Astrocyte (in vitro differentiated cells and primary cell): ENCODE measurements at regions not wholly inside any gene's neighbourhood (a gene's known extent, or its start where the extent isn't known, plus 50 kb on each side); places are given as distances from the start of the nearest gene placed in this dataset.

ENCODE experiments used
- DNase-seq: peaks from one replicate; pipeline ENCODE4 v3.0.0-alpha.2; 2010; ENCODE audit warnings: low read depth
- FAIRE-seq: peaks from 2 replicates; lab custom pipeline; 2011; peaks lifted over from hg19 to GRCh38; lab: Jason Lieb, UNC
- H2AFZ ChIP-seq: 2 replicates; pipeline ENCODE4 v1.6.0; 2012; ENCODE audit warnings: low read depth, low read length, inconsistent platforms
- H3K27ac ChIP-seq: 2 replicates; pipeline ENCODE4 v1.5.1; 2011; ENCODE audit warnings: low read depth, low read length, inconsistent platforms
- H3K27me3 ChIP-seq: 2 replicates; pipeline ENCODE4 v1.6.0; 2011; ENCODE audit warnings: low read length, inconsistent platforms; ENCODE audit not compliant: insufficient read depth
- H3K36me3 ChIP-seq: 2 replicates; pipeline ENCODE4 v1.5.1; 2011; ENCODE audit warnings: low read length, inconsistent platforms; ENCODE audit not compliant: insufficient read depth
- H3K4me1 ChIP-seq: 2 replicates; pipeline ENCODE4 v1.5.1; 2011; ENCODE audit warnings: low read length, inconsistent platforms; ENCODE audit not compliant: insufficient read depth
- H3K4me2 ChIP-seq: 2 replicates; pipeline ENCODE4 v1.6.0; 2012; ENCODE audit warnings: low read length, inconsistent platforms
- H3K4me3 ChIP-seq: 2 replicates; pipeline ENCODE4 v1.5.1; 2011; ENCODE audit warnings: low read depth, mild to moderate bottlenecking, low read length, inconsistent platforms; ENCODE audit not compliant: insufficient read depth
- H3K79me2 ChIP-seq: 2 replicates; pipeline ENCODE4 v1.6.0; 2012; ENCODE audit warnings: mild to moderate bottlenecking, low read length, inconsistent platforms; ENCODE audit not compliant: insufficient read depth
- H3K9ac ChIP-seq: 2 replicates; pipeline ENCODE4 v1.6.0; 2012; ENCODE audit warnings: mild to moderate bottlenecking, low read length, inconsistent platforms
- H3K9me3 ChIP-seq: 2 replicates; pipeline ENCODE4 v1.5.1; 2012; ENCODE audit warnings: low read depth, mild to moderate bottlenecking, low read length, inconsistent platforms; ENCODE audit not compliant: insufficient read depth
- H4K20me1 ChIP-seq: 2 replicates; pipeline ENCODE4 v1.6.0; 2012; ENCODE audit warnings: low read length, inconsistent platforms; ENCODE audit not compliant: insufficient read depth
- H3K27ac Mint-ChIP-seq: one replicate; pipeline ENCODE4 v1.8.0; 2021; ENCODE audit warnings: mild to moderate bottlenecking, mixed read lengths; ENCODE audit not compliant: unreplicated experiment
- H3K27me3 Mint-ChIP-seq: one replicate; pipeline ENCODE4 v1.8.0; 2021; ENCODE audit warnings: low read depth, mixed read lengths; ENCODE audit not compliant: unreplicated experiment
- H3K36me3 Mint-ChIP-seq: one replicate; pipeline ENCODE4 v1.8.0; 2021; ENCODE audit warnings: low read depth, mixed read lengths; ENCODE audit not compliant: unreplicated experiment
- H3K4me1 Mint-ChIP-seq: one replicate; pipeline ENCODE4 v1.8.0; 2021; ENCODE audit warnings: low read depth, mixed read lengths; ENCODE audit not compliant: unreplicated experiment
- H3K4me3 Mint-ChIP-seq: one replicate; pipeline ENCODE4 v1.8.0; 2021; ENCODE audit warnings: mild to moderate bottlenecking, moderate library complexity, mixed read lengths; ENCODE audit not compliant: unreplicated experiment
- H3K9me3 Mint-ChIP-seq: one replicate; pipeline ENCODE4 v1.8.0; 2021; ENCODE audit warnings: mild to moderate bottlenecking, mixed read lengths; ENCODE audit not compliant: unreplicated experiment
- EZH2 ChIP-seq: IDR thresholded peaks from 2 replicates; pipeline ENCODE4 v1.6.1; 2012; ENCODE audit warnings: mild to moderate bottlenecking, low read length, inconsistent platforms; ENCODE audit not compliant: insufficient read depth
- TF ChIP-seq, protein P1 (sequence below): IDR thresholded peaks from 2 replicates; pipeline ENCODE4 v1.5.1; 2011; ENCODE audit warnings: low read depth, mild to moderate bottlenecking, inconsistent platforms, low read length, moderate library complexity; ENCODE audit not compliant: insufficient read depth

DNA sequence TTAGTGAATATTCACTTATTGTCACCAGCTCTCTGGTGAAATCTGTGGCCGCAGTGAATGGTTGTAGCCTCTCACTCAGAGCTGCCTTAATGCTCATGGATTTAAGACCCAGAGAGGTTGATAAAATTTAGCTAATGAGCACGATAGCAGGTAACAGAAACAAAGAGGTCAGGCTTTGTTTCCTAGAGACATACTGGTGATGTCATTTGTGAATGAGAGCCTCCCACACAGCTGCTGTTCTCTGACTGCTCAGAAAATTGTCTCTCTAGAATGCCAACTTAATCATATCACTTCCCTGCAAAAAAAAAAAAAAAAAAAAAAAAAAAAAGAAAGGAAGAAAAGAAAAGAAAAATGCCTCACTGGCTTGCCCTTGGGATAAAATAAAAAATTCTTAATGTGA is 411.7 kb upstream of the MYT1L start:
- H3K27ac Mint-ChIP-seq: peak overlapping the region; percentile 70

GRCh38 chr2:2740238-2740775 is 409.2 kb upstream of the MYT1L start:
- Histone ChIP-seq H4K20me1 (no peaks in the 10 kb centered on the region), H3K36me3 (no peaks in the 10 kb centered on the region), H3K4me1 (no peaks in the 10 kb centered on the region), H3K79me2 (no peaks in the 10 kb centered on the region), H3K27ac (no peak overlapping the region), H3K4me2 (no peak overlapping the region), H3K9ac (no peak overlapping the region), H3K4me3 (no peak overlapping the region), H3K9me3 (peaks cover 9% of the 10 kb centered on the region), H2AFZ (no peak overlapping the region), H3K27me3 (no peaks in the 10 kb centered on the region)
- no peak for TF ChIP-seq EZH2
- TF ChIP-seq, protein P1, sequence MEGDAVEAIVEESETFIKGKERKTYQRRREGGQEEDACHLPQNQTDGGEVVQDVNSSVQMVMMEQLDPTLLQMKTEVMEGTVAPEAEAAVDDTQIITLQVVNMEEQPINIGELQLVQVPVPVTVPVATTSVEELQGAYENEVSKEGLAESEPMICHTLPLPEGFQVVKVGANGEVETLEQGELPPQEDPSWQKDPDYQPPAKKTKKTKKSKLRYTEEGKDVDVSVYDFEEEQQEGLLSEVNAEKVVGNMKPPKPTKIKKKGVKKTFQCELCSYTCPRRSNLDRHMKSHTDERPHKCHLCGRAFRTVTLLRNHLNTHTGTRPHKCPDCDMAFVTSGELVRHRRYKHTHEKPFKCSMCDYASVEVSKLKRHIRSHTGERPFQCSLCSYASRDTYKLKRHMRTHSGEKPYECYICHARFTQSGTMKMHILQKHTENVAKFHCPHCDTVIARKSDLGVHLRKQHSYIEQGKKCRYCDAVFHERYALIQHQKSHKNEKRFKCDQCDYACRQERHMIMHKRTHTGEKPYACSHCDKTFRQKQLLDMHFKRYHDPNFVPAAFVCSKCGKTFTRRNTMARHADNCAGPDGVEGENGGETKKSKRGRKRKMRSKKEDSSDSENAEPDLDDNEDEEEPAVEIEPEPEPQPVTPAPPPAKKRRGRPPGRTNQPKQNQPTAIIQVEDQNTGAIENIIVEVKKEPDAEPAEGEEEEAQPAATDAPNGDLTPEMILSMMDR: no peak
- H3K9me3 Mint-ChIP-seq: peaks cover 3% of the 10 kb centered on the region
- peaks cover 22% of the 10 kb centered on the region for H3K4me1 Mint-ChIP-seq
- H3K4me3 Mint-ChIP-seq: no peak overlapping the region
- peaks cover 24% of the 10 kb centered on the region for H3K27me3 Mint-ChIP-seq
- no peak for DNase-seq
- H3K27ac Mint-ChIP-seq: no peak overlapping the region
- no peak for FAIRE-seq
- H3K36me3 Mint-ChIP-seq: no peaks in the 10 kb centered on the region

More for the DNA sequence above, 411.7 kb upstream of the MYT1L start:
- no peaks in the 10 kb centered on the region for H3K36me3 Mint-ChIP-seq
- H4K20me1 ChIP-seq: no peaks in the 10 kb centered on the region
- H3K9me3 Mint-ChIP-seq: peaks cover 3% of the 10 kb centered on the region
- no peaks in the 10 kb centered on the region for H3K36me3 ChIP-seq
- H2AFZ ChIP-seq: no peak overlapping the region
- FAIRE-seq (no peak), DNase-seq (peak; percentile 6)
- H3K9me3 ChIP-seq: peaks cover 9% of the 10 kb centered on the region
- H3K27me3 ChIP-seq: no peaks in the 10 kb centered on the region
- peaks cover 19% of the 10 kb centered on the region for H3K27me3 Mint-ChIP-seq
- H3K27ac ChIP-seq: no peak overlapping the region
- H3K79me2 ChIP-seq: no peaks in the 10 kb centered on the region
- H3K4me1 Mint-ChIP-seq: peaks cover 21% of the 10 kb centered on the region
- H3K4me3 ChIP-seq: no peak overlapping the region
- H3K4me3 Mint-ChIP-seq: no peak overlapping the region
- H3K9ac ChIP-seq: no peak overlapping the region
- H3K4me2 ChIP-seq: no peak overlapping the region
- no peaks in the 10 kb centered on the region for H3K4me1 ChIP-seq
- TF ChIP-seq, protein P1: no peak
- TF ChIP-seq EZH2: no peak

DNA sequence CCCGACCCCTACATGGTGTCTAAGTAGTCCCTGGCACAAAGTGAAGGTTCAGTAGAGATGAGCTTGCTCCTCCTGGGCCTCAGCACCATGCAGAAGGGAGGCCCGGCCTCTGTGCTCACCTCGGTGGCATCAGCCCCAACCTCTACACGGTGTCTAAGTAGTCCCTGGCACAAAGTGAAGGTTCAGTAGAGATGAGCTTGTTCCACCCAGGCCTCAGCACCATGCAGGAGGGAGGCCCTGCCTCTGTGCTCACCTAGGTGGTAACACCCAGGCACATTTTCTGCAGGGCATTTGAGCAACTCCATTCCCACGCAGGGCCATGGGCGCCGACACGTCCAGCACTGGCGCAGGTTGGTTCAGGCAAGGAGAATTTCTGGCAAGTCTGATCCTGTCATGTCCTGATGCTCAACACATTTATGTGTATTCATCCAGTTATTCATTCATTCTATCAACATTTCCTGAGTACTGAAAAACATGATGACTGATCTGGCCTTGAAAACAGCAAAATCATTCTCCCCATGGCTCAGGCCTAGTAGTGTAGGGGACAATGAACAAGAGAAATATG is 408.2 kb upstream of the MYT1L start:
- Histone ChIP-seq H3K9ac (no peak overlapping the region), H3K27me3 (no peaks in the 10 kb centered on the region), H3K36me3 (no peaks in the 10 kb centered on the region), H3K9me3 (peaks cover 9% of the 10 kb centered on the region), H3K27ac (no peak overlapping the region), H2AFZ (no peak overlapping the region), H3K4me2 (no peak overlapping the region), H3K79me2 (no peaks in the 10 kb centered on the region), H4K20me1 (no peaks in the 10 kb centered on the region), H3K4me3 (no peak overlapping the region), H3K4me1 (no peaks in the 10 kb centered on the region)
- DNase-seq: no peak
- Mint-ChIP-seq H3K27me3 (peaks cover 30% of the 10 kb centered on the region), H3K4me1 (peaks cover 26% of the 10 kb centered on the region), H3K9me3 (peaks cover 3% of the 10 kb centered on the region), H3K36me3 (no peaks in the 10 kb centered on the region), H3K4me3 (no peak overlapping the region), H3K27ac (no peak overlapping the region)
- TF ChIP-seq EZH2: no peak
- TF ChIP-seq, protein P1: no peak
- FAIRE-seq: no peak
